ENCODE measurements at regions not wholly inside any gene's neighbourhood (a gene's known extent, or its start where the extent isn't known, plus 50 kb on each side); places are given as distances from the start of the nearest gene placed in this dataset.

GRCh38 chr11:11016068-11016467, 158.2 kb upstream of the ZBED5 start:
- TF ChIP-seq, protein P1, sequence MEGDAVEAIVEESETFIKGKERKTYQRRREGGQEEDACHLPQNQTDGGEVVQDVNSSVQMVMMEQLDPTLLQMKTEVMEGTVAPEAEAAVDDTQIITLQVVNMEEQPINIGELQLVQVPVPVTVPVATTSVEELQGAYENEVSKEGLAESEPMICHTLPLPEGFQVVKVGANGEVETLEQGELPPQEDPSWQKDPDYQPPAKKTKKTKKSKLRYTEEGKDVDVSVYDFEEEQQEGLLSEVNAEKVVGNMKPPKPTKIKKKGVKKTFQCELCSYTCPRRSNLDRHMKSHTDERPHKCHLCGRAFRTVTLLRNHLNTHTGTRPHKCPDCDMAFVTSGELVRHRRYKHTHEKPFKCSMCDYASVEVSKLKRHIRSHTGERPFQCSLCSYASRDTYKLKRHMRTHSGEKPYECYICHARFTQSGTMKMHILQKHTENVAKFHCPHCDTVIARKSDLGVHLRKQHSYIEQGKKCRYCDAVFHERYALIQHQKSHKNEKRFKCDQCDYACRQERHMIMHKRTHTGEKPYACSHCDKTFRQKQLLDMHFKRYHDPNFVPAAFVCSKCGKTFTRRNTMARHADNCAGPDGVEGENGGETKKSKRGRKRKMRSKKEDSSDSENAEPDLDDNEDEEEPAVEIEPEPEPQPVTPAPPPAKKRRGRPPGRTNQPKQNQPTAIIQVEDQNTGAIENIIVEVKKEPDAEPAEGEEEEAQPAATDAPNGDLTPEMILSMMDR (IDR thresholded peaks at IDR 0.05; ENCODE audit: insufficient read depth, low read length), result no peak
- TF ChIP-seq, protein P2, sequence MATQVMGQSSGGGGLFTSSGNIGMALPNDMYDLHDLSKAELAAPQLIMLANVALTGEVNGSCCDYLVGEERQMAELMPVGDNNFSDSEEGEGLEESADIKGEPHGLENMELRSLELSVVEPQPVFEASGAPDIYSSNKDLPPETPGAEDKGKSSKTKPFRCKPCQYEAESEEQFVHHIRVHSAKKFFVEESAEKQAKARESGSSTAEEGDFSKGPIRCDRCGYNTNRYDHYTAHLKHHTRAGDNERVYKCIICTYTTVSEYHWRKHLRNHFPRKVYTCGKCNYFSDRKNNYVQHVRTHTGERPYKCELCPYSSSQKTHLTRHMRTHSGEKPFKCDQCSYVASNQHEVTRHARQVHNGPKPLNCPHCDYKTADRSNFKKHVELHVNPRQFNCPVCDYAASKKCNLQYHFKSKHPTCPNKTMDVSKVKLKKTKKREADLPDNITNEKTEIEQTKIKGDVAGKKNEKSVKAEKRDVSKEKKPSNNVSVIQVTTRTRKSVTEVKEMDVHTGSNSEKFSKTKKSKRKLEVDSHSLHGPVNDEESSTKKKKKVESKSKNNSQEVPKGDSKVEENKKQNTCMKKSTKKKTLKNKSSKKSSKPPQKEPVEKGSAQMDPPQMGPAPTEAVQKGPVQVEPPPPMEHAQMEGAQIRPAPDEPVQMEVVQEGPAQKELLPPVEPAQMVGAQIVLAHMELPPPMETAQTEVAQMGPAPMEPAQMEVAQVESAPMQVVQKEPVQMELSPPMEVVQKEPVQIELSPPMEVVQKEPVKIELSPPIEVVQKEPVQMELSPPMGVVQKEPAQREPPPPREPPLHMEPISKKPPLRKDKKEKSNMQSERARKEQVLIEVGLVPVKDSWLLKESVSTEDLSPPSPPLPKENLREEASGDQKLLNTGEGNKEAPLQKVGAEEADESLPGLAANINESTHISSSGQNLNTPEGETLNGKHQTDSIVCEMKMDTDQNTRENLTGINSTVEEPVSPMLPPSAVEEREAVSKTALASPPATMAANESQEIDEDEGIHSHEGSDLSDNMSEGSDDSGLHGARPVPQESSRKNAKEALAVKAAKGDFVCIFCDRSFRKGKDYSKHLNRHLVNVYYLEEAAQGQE (IDR thresholded peaks at IDR 0.05; ENCODE audit: insufficient replicate concordance, low read depth), result no peak
- TF ChIP-seq POLR2AphosphoS5 (IDR thresholded peaks at IDR 0.05; ENCODE audit: low read depth) (no peak), GABPA (IDR thresholded peaks at IDR 0.05; ENCODE audit: low read depth) (no peak)

All from HL-60 (cell line).